ENCODE measurements at regions not wholly inside any gene's neighbourhood (a gene's known extent, or its start where the extent isn't known, plus 50 kb on each side); places are given as distances from the start of the nearest gene placed in this dataset.

DNA sequence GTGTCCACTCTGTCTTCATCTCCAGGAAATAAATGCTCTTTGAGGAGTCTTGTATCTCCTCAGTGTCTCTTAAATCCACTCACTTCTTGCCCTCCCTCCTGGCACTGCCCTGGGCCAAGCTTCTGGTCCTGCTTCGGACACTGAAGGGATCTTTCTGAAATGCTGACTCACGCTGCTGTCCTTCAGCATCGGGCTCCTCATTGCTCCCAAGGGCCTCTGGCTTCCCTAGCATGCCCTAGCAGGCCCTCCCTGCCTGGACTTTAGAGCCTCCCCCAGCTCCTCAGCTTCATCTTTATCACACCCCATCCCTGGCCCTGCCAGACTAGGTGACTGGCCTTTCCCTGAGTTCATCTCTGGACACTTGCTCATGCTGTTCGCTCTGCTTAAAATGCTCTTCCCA is 96.6 kb downstream of the FOXD2 start:
- TF ChIP-seq, protein P1, sequence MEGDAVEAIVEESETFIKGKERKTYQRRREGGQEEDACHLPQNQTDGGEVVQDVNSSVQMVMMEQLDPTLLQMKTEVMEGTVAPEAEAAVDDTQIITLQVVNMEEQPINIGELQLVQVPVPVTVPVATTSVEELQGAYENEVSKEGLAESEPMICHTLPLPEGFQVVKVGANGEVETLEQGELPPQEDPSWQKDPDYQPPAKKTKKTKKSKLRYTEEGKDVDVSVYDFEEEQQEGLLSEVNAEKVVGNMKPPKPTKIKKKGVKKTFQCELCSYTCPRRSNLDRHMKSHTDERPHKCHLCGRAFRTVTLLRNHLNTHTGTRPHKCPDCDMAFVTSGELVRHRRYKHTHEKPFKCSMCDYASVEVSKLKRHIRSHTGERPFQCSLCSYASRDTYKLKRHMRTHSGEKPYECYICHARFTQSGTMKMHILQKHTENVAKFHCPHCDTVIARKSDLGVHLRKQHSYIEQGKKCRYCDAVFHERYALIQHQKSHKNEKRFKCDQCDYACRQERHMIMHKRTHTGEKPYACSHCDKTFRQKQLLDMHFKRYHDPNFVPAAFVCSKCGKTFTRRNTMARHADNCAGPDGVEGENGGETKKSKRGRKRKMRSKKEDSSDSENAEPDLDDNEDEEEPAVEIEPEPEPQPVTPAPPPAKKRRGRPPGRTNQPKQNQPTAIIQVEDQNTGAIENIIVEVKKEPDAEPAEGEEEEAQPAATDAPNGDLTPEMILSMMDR (IDR thresholded peaks at IDR 0.05), result no peak
- no peak for TF ChIP-seq POLR2A (IDR thresholded peaks at IDR 0.05)
- TF ChIP-seq EP300 (IDR thresholded peaks at IDR 0.05), result no peak
- no peak for TF ChIP-seq POLR2AphosphoS5 (IDR thresholded peaks at IDR 0.05)

All from gastroesophageal sphincter (tissue), 3 donors.